ENCODE measurements at regions not wholly inside any gene's neighbourhood (a gene's known extent, or its start where the extent isn't known, plus 50 kb on each side); places are given as distances from the start of the nearest gene placed in this dataset.

DNA sequence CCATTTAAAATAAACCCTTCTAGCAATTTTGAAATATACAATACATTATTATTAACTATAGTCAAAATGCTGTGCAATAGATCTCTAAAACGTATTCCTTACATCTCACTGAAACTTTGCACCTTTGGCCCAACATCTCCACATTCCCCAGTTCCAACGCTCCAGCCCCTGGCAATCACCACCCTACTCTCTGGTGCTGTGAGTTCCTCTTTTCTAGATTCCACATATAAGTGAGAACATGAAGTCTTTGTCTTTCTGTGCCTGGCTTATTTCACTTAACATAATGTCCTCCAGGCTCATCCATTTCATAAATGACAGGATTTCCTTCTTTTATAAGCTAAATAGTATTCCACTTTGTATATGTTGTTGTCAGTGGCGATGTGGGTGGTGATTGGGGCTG, 194.7 kb upstream of the RTL1 start:
- Histone ChIP-seq H3K9ac (ENCODE audit: low read depth, low read length) (no peak overlapping the region), H3K23ac (ENCODE audit: low read depth, low read length) (no peak overlapping the region), H3K27me3 (ENCODE audit: control insufficient read depth, insufficient read depth, low read length) (peaks cover 15% of the 10 kb centered on the region), H3K4me3 (ENCODE audit: insufficient read depth, low read depth, low read length) (no peak overlapping the region), H3K56ac (ENCODE audit: extremely low read depth, insufficient read depth, low read length) (no peak overlapping the region), H2BK15ac (ENCODE audit: low read depth, low read length) (no peak overlapping the region), H3K18ac (ENCODE audit: low read depth, low read length) (no peak overlapping the region), H2BK120ac (ENCODE audit: low read depth, low read length) (no peak overlapping the region), H3K14ac (replicated peaks; ENCODE audit: low read depth, low read length) (no peak overlapping the region), H3K4ac (ENCODE audit: low read depth, low read length) (no peak overlapping the region), H3K36me3 (ENCODE audit: control insufficient read depth, insufficient read depth, low read length) (no peaks in the 10 kb centered on the region), H3K4me1 (ENCODE audit: control insufficient read depth, insufficient read depth, low read length) (no peaks in the 10 kb centered on the region), H3K9me3 (ENCODE audit: control insufficient read depth, insufficient read depth, low read length) (peaks cover 6% of the 10 kb centered on the region), H2AK5ac (ENCODE audit: low read depth, low read length) (no peak overlapping the region), H2BK5ac (ENCODE audit: low read depth, low read length, poor library complexity, severe bottlenecking) (no peak overlapping the region), H3K4me2 (ENCODE audit: low read depth, low read length) (no peak overlapping the region), H2AK9ac (replicated peaks; ENCODE audit: low read depth, low read length, poor library complexity) (no peak overlapping the region), H3K27ac (ENCODE audit: insufficient read depth, low read length) (no peak overlapping the region), H2BK20ac (ENCODE audit: low read depth, low read length) (no peak overlapping the region), H4K5ac (ENCODE audit: low read depth, low read length) (no peak overlapping the region), H4K8ac (ENCODE audit: low read depth in 2 of 2, low read length in 2 of 2) (no peak overlapping the region), H4K91ac (ENCODE audit: insufficient read depth, low read depth, low read length) (no peak overlapping the region), H3K9me1 (ENCODE audit: insufficient read depth, low read length) (no peaks in the 10 kb centered on the region), H3K79me1 (ENCODE audit: low read depth in 1 of 2, low read length in 2 of 2) (no peaks in the 10 kb centered on the region), H2AFZ (replicated peaks; ENCODE audit: low read length, poor library complexity) (no peak overlapping the region), H4K20me1 (ENCODE audit: insufficient read depth, low read length) (no peaks in the 10 kb centered on the region)
- intact Hi-C loops (cut with micrococcal nuclease): no loop called here
- in situ Hi-C loops (cut with MboI; ENCODE audit: low sequenced_read_pairs): no loop called here
- dilution Hi-C loops (cut with HindIII; ENCODE audit: low sequenced_read_pairs, unreplicated experiment): no loop called here
- POLR2A ChIA-PET (ENCODE audit: unreplicated experiment): interaction anchor here (0.6 kb wide), 1 partner anchor 25 kb away, joined by 3 read pairs; no protein-coding TSS in a partner anchor
- no TSS peak for BruUV-seq (replicated peaks)
- WGBS, 2 experiments (ENCODE audit: extremely low coverage in 2 of 2, insufficient read length in 1 of 2): 60% methylated on average over 1 of the region's 3 CpGs; no CpG with 5 or more reads in 1 of the 2 experiments
- DNase-seq (no peak), ATAC-seq (ENCODE audit: low read depth) (no peak)
- no peak for TF ChIP-seq SMC3 (IDR thresholded peaks at IDR 0.05; ENCODE audit: low read depth, low read length)
- TF ChIP-seq, protein P1, sequence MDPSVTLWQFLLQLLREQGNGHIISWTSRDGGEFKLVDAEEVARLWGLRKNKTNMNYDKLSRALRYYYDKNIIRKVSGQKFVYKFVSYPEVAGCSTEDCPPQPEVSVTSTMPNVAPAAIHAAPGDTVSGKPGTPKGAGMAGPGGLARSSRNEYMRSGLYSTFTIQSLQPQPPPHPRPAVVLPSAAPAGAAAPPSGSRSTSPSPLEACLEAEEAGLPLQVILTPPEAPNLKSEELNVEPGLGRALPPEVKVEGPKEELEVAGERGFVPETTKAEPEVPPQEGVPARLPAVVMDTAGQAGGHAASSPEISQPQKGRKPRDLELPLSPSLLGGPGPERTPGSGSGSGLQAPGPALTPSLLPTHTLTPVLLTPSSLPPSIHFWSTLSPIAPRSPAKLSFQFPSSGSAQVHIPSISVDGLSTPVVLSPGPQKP (IDR thresholded peaks at IDR 0.05; ENCODE audit: borderline replicate concordance, low read depth, low read length): no peak
- CTCF ChIA-PET: interaction anchor here (0.6 kb wide), 1 partner anchor 206 kb away, joined by 3 read pairs; no protein-coding TSS in a partner anchor
